NAMALWA (cell line): ENCODE measurements at regions not wholly inside any gene's neighbourhood (a gene's known extent, or its start where the extent isn't known, plus 50 kb on each side); places are given as distances from the start of the nearest gene placed in this dataset.
"Not testable (repeated sequence)": the region's sequence is repeated elsewhere in the genome, so short reads cannot be mapped to it uniquely, and the experiment has no call there.

Experiments used
- DNase-seq: peaks from one replicate; pipeline ENCODE4 v3.0.0-alpha.2; 2015; ENCODE audit warnings: low spot score

DNA sequence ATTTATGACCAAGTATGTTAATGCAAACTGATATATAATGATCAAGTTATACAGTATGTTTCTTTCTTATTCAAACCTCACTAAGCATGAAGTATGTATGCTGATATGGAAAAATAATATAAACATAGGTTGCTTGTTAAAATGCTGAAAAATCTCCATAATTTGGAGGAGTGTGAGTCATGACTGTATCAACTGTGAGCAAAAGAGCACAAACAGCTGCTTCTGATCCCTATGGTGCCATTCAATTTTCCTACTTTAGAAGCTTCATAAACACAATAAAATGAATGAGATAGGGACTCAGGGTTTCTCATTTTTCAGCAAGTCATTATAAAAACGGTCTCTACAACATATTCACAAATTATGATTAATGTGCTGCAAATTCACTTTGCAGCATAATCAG lies 129.9 kb upstream of the TFPI start:
- DNase-seq, result no peak

DNA sequence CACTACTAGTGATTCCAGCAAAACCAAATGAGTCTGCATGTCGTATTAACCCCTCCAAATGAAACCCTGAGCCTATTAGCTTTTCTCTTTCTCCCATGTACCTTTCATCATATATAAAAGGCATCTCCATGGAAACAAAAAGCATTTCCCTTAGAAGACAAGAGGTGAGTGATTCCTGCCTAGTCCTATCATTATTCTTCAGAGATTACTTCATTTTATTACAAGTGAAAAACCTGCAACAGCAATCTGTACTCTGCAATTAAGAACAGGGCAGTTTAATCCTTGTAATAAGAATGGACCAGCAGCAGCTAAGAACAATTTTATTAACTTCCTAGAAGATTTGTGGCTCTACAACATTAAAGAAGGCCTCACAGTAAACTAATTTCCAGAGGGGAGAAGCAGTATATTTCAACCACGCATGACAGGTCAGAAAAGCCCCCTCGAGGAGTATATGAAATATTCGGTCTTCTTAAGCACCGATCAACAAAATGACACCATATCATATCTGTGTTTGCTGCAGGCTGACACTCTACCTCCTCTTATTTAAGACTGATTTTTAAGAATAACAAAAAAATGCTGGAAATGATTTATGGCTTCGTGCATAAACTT lies 132.3 kb upstream of the TFPI start:
- DNase-seq, result no peak

GRCh38 chr2:187687585-187687984 lies 133.3 kb upstream of the TFPI start:
- no peak for DNase-seq

- no peak for DNase-seq
Measured at GRCh38 chr2:187689372-187689771, 135.1 kb upstream of the TFPI start.

DNA sequence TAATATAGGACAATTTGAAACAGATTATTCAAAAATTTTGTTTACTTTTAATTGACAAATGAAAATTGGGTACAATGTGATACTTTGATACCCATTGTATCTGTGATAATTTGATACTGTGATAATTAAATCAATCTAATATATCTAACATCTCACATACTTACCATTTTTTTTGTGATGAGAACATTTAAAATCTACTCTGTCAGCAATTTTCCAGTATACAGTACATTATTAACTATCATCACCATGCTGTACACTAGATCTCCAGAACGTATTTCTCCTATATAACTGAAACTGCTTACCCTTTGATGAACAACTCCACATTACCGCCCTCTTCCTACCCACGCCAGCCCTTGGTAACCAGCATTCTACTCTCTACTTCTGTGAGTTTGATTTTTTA lies 139.7 kb upstream of the TFPI start:
- no peak for DNase-seq

- DNase-seq, result not testable (repeated sequence)
Measured at GRCh38 chr2:187696644-187697043, 142.4 kb upstream of the TFPI start.

- DNase-seq, result no peak
Measured at GRCh38 chr2:187698374-187699110, 144.3 kb upstream of the TFPI start.

- no peak for DNase-seq
Measured at GRCh38 chr2:187702157-187702556, 147.9 kb upstream of the TFPI start.

DNA sequence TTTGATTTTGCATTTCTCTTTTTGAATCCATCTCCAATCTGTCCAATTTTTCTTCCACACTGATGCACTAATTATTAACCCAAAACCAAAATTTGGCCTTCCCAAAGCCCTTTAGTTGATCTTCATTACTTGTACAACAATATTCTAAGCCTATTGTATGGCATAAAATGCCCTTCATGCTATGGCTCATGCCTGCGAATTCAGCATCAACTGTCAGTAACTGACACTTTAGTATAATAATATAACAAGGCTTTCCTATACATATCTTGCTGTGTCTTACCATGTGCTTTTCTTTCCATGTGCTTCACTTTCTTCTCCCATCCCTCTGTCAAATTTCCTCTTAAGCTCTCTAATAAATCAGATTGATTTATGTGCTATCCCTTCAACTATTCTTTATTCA lies 154.0 kb upstream of the TFPI start:
- DNase-seq, result no peak

GRCh38 chr2:187709065-187709464 lies 154.8 kb upstream of the TFPI start:
- no peak for DNase-seq

DNA sequence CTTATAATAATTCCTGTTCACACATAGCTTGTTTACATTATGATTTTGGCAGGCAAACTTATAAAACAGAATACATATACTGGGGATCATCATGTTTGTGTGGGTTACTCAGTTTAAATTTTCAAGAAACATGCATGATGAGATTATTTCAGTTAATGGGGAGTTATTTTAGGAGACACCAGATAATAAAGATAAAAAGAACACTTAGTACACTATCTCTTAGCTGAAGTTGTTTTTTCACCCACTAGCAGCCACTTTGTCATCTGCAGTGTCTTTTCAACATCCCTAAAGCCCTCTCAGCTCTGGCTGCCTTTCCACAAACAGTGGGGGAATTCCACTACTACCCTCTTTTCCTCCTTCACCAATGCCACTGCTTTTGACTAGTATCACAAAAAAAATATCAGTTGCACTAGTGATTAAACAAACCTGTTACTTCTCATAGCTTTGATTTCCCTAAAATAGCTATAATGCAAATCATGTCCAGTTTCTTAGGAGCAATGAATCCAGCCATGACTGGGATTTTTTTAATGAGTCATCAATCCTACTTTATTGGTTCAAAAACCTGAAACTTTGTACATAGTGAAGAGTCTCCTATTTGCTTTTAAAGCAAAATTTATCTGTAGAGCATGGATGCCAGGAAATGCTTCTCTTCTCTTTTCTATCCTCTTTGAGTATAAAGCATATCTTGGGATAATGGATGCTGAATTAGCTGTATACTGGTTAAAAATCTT lies 156.7 kb upstream of the TFPI start:
- no peak for DNase-seq

GRCh38 chr2:187715590-187715989 lies 161.4 kb upstream of the TFPI start:
- DNase-seq, result no peak

DNA sequence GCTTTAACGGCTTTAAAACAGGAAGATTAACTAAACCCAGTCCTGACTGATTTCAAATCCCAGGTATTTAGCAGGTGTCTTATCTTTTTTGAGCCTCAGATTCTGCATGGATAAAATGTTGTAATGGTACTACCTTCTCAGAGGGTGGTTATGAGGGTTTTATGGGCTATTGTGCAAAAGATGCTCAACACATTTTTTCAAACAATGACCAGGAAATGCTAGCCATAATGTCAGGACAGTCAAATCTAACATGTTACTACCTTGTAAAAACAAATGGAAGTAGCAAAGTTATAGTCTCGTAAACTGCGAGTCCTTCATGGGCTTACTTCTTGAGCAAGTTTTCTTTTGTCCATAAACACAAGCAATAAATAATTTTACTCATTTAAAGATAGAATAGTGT lies 162.1 kb upstream of the TFPI start:
- no peak for DNase-seq

DNA sequence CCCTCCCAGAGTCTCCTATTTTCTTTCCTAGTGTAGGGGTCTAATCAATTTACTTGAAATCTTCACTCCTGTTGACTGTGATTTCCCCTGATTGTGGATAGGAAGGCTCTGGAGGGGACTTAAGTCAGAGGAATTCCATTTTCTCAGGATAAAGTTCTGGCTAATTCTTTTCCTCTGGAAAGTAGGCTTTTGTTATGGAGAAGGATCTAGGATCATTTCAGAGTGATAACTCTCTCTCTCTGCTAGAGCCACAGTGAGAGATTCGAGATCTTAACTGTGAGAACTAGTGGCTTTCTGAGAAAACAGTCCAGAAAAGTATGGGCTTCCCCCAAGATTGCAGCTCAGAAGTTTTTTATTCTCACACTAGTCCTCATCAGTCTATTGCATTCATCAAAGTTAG lies 163.9 kb upstream of the TFPI start:
- DNase-seq, result no peak

- DNase-seq, result no peak
Measured at GRCh38 chr2:187719510-187719909, 165.3 kb upstream of the TFPI start.

DNA sequence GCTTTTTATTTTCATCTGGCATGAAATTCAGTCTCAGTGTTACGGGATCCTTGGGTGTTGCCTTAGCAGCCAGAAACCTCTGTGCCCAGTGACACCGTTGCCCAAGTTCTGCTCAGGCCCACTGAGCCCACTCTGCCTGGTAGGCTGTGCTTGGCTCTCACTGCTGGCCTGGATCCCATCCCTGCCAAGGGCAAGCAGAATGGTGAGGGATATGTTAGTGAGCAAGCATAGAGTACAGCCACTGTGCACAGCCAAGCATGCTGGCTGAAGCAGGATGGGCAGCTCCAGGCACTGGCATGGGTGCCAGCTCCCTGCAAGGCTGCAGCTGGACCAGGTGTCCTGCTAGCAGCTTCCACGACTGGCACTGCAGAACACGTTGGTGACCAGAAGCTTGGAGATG lies 194.7 kb upstream of the TFPI start:
- DNase-seq, result no peak

GRCh38 chr2:187749804-187750431 lies 195.7 kb upstream of the TFPI start:
- no peak for DNase-seq

DNA sequence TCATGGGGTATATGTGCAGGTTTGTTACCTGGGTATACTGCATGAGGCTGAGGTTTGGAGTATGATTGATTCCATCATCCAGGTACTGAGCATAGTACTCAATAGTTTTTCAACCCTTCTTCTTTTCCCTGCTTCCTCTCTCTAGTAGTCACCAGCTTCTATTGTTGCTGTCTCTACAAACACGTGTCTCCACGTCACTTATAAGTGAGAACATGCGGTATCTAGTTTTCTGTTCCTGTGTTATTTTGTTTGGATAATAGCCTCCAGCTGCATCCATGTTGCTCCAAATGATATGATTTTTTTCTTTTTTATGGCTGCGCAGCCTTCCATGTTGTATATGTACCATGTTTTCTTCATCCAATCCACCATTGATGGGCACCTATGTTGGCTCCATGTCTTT lies 214.8 kb upstream of the TFPI start:
- DNase-seq, result no peak

GRCh38 chr2:187769437-187769836 lies 215.2 kb upstream of the TFPI start:
- no peak for DNase-seq

DNA sequence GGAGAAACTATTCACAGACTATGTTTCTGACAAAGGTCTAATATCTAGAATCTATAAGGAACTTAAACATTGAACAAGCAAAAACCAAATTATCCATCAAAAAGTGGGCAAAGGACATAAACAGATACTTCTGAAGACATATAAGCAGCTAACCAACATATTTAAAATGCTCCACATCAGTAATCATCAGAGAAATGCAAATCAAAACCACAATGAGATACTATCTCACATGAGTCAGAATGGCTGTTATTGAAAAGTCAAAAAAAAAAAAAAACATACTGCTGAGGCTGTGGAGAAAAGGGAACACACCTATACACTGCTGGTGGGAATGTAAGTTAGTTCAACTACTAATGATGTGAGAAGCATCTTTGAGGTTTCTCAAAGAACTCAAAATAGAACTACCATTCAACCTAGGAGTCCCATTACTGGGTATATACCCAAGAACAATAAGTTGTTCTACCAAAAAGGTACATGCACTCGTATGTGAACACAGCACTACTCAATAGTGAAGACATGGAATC lies 220.4 kb upstream of the TFPI start:
- DNase-seq, result no peak

DNA sequence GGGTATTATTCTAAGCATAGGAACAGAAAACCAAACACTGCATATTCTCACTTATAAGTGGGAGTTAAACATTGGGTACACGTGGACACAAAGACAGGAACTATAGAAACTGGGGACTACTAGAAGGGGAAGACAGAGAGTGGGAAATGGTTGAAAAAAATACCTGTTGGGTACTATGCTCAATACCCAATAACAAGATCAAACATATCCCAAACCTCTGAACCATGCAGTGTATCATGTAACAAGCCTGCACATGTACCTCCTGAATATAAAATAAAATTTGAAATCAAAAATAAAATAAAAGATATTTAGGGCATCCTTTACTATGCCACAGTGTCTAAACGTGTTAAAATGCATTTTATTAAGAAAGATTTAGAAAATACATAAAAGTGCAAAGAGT lies 221.0 kb upstream of the TFPI start:
- no peak for DNase-seq

DNA sequence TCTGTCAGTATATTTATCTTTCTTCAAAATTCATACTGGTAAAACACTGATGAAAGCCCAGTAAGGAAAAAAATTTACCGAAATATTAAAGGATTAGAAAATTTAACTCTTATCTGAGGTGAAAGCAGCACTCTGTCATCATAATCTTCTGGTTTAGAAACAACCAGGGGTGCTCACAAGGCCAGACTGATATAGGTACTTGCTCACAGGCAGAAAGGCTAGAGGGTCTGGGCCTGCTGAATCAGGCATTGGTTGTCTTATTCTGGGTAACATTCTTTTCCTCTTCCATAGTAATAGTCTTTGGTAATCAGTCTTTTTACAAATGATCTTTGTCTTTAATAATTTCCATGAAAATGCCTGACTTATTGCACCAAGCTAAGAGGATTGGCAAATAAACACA lies 221.4 kb upstream of the TFPI start:
- no peak for DNase-seq

- no peak for DNase-seq
Measured at GRCh38 chr2:187782301-187782700, 228.1 kb upstream of the TFPI start.
